Lower leg skin (tissue), 4 donors: ENCODE measurements at regions not wholly inside any gene's neighbourhood (a gene's known extent, or its start where the extent isn't known, plus 50 kb on each side); places are given as distances from the start of the nearest gene placed in this dataset.

Source experiments
- DNase-seq, 2 donors: peaks; one replicate each; pipeline ENCODE4 v3.0.0-alpha.2; 2019; ENCODE audit warnings: low spot score in 2 of 2
- H3K4me3 ChIP-seq: fragments of 200-600 bp; sonication (generic); 2 replicates; pipeline ENCODE4 v1.5.1; 2017; ENCODE audit warnings: mild to moderate bottlenecking, low read depth; ENCODE audit not compliant: poor library complexity, severe bottlenecking
- CTCF ChIP-seq, 3 donors: fragments of 450-650 bp; IDR thresholded peaks; one replicate each; pipeline ENCODE4 v1.5.1; 2016; ENCODE audit warnings: antibody characterized with exemption in 3 of 3, mild to moderate bottlenecking in 3 of 3, moderate library complexity in 2 of 3
- POLR2A ChIP-seq, 2 donors: fragments of 450-650 bp; IDR thresholded peaks; one replicate each; pipeline ENCODE4 v1.6.1; 2016 to 2017; ENCODE audit warnings: antibody characterized with exemption in 2 of 2, mild to moderate bottlenecking in 1 of 2, moderate library complexity in 1 of 2
- WGBS, 2 donors: methylation state at CpG; one replicate each; pipeline ENCODE4 v1.1.5; 2018; 5-methylcytosine and 5-hydroxymethylcytosine counted together
- intact Hi-C: fragments of 100-400 bp; cut with DNase I; formaldehyde crosslinking; loops from one replicate; pipeline ENCODE4 v1.15.0; 2023; ENCODE audit warnings: low total_unique reads

GRCh38 chr2:23291239-23291638 is 93.7 kb upstream of the KLHL29 start:
- DNase-seq, result peak; percentile 74 to 88
- WGBS, 2 donors, result 32 to 43% methylated on average over 2 of the region's 2 CpGs

GRCh38 chr2:23292024-23292423 is 93.0 kb upstream of the KLHL29 start:
- TF ChIP-seq POLR2A (IDR thresholded peaks at IDR 0.05) (no peak), CTCF (IDR thresholded peaks at IDR 0.05) (no peak)
- intact Hi-C loops, result no loop called here
- no peak overlapping the region for H3K4me3 ChIP-seq
- WGBS, 2 donors, result 95 to 96% methylated on average over 3 of the region's 3 CpGs
- peak in 1 of 2 donors; percentile 37 for DNase-seq

More at GRCh38 chr2:23291239-23291638, 93.7 kb upstream of the KLHL29 start:
- no peak overlapping the region for H3K4me3 ChIP-seq
- TF ChIP-seq CTCF (IDR thresholded peaks at IDR 0.05) (no peak), POLR2A (IDR thresholded peaks at IDR 0.05) (no peak)
- intact Hi-C loops, result no loop called here

- peak; percentile 40 to 87 for DNase-seq
Observed at GRCh38 chr2:23293063-23293462, 91.9 kb upstream of the KLHL29 start.

GRCh38 chr2:23293731-23294130 is 91.2 kb upstream of the KLHL29 start:
- TF ChIP-seq POLR2A (IDR thresholded peaks at IDR 0.05) (no peak), CTCF (IDR thresholded peaks at IDR 0.05) (no peak)
- WGBS, 2 donors, result 27 to 31% methylated on average over 7 of the region's 7 CpGs
- no peak overlapping the region for H3K4me3 ChIP-seq
- intact Hi-C loops, result no loop called here
- peak in 1 of 2 donors; percentile 71 for DNase-seq

More at GRCh38 chr2:23293063-23293462, 91.9 kb upstream of the KLHL29 start:
- no peak overlapping the region for H3K4me3 ChIP-seq
- TF ChIP-seq CTCF (IDR thresholded peaks at IDR 0.05) (no peak), POLR2A (IDR thresholded peaks at IDR 0.05) (no peak)
- WGBS, 2 donors, result 18 to 26% methylated on average over 6 of the region's 6 CpGs
- intact Hi-C loops, result no loop called here

GRCh38 chr2:23294238-23294637 is 90.7 kb upstream of the KLHL29 start:
- WGBS, 2 donors, result 68 to 69% methylated on average over 4 of the region's 4 CpGs
- intact Hi-C loops, result no loop called here
- peak in 1 of 2 donors; percentile 45 for DNase-seq
- H3K4me3 ChIP-seq, result no peak overlapping the region
- TF ChIP-seq POLR2A (IDR thresholded peaks at IDR 0.05) (no peak), CTCF (IDR thresholded peaks at IDR 0.05) (no peak)

GRCh38 chr2:23296691-23297090 is 88.3 kb upstream of the KLHL29 start:
- 92 to 95% methylated on average over 9 of the region's 9 CpGs for WGBS, 2 donors
- H3K4me3 ChIP-seq, result no peak overlapping the region
- peak in 1 of 2 donors; percentile 12 for DNase-seq
- TF ChIP-seq POLR2A (IDR thresholded peaks at IDR 0.05) (no peak), CTCF (IDR thresholded peaks at IDR 0.05) (no peak)
- intact Hi-C loops, result no loop called here
